Uterus (tissue), 3 donors: ENCODE measurements at regions not wholly inside any gene's neighbourhood (a gene's known extent, or its start where the extent isn't known, plus 50 kb on each side); places are given as distances from the start of the nearest gene placed in this dataset.

Experiments
- DNase-seq, 2 donors: peaks; one replicate each; pipeline ENCODE4 v3.0.0-alpha.2; 2019 to 2020
- H3K27ac ChIP-seq, 2 donors: fragments of 200-600 bp; sonication (generic); 1 replicate in 1 of 2; 2 replicates in 1 of 2; pipeline ENCODE4 v1.5.1; 2016 to 2018
- H3K27me3 ChIP-seq, 2 donors: fragments of 200-600 bp; sonication (generic); one replicate each; pipeline ENCODE4 v1.5.1; 2018 to 2019; ENCODE audit warnings: control low read depth in 1 of 2
- H3K36me3 ChIP-seq, 2 donors: fragments of 200-600 bp; sonication (generic); one replicate each; pipeline ENCODE4 v1.5.1; 2019; ENCODE audit warnings: control low read depth in 1 of 2
- H3K4me1 ChIP-seq, 2 donors: fragments of 200-600 bp; sonication (generic); one replicate each; pipeline ENCODE4 v1.5.1; 2018 to 2019; ENCODE audit warnings: control low read depth in 1 of 2
- H3K4me3 ChIP-seq, 2 donors: fragments of 200-600 bp; sonication (generic); 1 replicate in 1 of 2; 2 replicates in 1 of 2; pipeline ENCODE4 v1.5.1; 2018 to 2019; ENCODE audit warnings: mild to moderate bottlenecking in 1 of 2
- H3K9me3 ChIP-seq, 2 donors: fragments of 200-600 bp; sonication (generic); one replicate each; pipeline ENCODE4 v1.5.1; 2019; ENCODE audit warnings: control low read depth in 1 of 2
- POLR2A ChIP-seq, 2 donors: fragments of 450-650 bp; IDR thresholded peaks; one replicate each; pipeline ENCODE4 v1.6.1; 2016; ENCODE audit warnings: antibody characterized with exemption in 2 of 2, mild to moderate bottlenecking in 1 of 2, moderate library complexity in 1 of 2
- intact Hi-C: fragments of 100-400 bp; cut with DNase I; formaldehyde crosslinking; loops from one replicate; pipeline ENCODE4 v1.15.1; 2023; ENCODE audit warnings: low total_unique reads
- TF ChIP-seq, protein P1 (sequence below), 4 experiments: fragments of 200-600 bp in 2 of 4; fragments of 450-650 bp in 2 of 4; sonication (generic) in 2 of 4; IDR thresholded peaks; one replicate each; pipeline ENCODE4 v1.5.1; 2016 to 2019; ENCODE audit warnings: antibody characterized with exemption in 4 of 4, mild to moderate bottlenecking in 2 of 4, moderate library complexity in 1 of 4
- donor health status: DM: yes; HTN: yes; CAD: no.

DNA sequence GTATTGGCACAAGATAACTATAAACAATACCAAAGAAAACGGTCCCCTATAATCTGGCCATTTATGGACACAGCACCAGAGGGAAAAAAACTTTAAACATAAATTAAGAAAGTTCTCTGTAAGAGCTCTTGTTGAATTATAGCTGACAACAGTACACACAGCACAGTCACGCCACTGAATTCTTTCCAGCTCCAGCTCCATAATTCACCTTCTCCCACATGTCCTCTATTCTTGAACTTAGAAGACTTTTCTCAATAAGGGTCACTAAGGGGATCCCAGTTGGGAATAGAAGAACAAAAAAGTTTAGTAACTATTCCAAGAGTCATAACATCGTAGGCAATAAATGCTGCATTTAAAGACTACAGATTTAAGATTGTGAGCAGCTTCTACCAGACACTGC is 124.6 kb upstream of the CYP1B1 start:
- peak overlapping the region; percentile 83 to 87 for H3K27ac ChIP-seq
- TF ChIP-seq, protein P1, sequence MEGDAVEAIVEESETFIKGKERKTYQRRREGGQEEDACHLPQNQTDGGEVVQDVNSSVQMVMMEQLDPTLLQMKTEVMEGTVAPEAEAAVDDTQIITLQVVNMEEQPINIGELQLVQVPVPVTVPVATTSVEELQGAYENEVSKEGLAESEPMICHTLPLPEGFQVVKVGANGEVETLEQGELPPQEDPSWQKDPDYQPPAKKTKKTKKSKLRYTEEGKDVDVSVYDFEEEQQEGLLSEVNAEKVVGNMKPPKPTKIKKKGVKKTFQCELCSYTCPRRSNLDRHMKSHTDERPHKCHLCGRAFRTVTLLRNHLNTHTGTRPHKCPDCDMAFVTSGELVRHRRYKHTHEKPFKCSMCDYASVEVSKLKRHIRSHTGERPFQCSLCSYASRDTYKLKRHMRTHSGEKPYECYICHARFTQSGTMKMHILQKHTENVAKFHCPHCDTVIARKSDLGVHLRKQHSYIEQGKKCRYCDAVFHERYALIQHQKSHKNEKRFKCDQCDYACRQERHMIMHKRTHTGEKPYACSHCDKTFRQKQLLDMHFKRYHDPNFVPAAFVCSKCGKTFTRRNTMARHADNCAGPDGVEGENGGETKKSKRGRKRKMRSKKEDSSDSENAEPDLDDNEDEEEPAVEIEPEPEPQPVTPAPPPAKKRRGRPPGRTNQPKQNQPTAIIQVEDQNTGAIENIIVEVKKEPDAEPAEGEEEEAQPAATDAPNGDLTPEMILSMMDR (IDR thresholded peaks at IDR 0.05), result no peak
- no peak for TF ChIP-seq POLR2A (IDR thresholded peaks at IDR 0.05)
- intact Hi-C loops, result no loop called here
- no peak overlapping the region for H3K4me3 ChIP-seq
- H3K27me3 ChIP-seq, result no peaks in the 10 kb centered on the region
- peaks cover 7 to 9% of the 10 kb centered on the region in 2 donors for H3K4me1 ChIP-seq
- DNase-seq, result peak; percentile 69 to 85
- no peaks in the 10 kb centered on the region for H3K36me3 ChIP-seq
- H3K9me3 ChIP-seq, result no peaks in the 10 kb centered on the region

GRCh38 chr2:38199127-38199526 is 123.2 kb upstream of the CYP1B1 start:
- Histone ChIP-seq H3K4me1 (peaks cover 7 to 12% of the 10 kb centered on the region in 2 donors), H3K27me3 (no peaks in the 10 kb centered on the region), H3K27ac (peak overlapping the region; percentile 83 to 87), H3K4me3 (no peak overlapping the region), H3K36me3 (no peaks in the 10 kb centered on the region), H3K9me3 (no peaks in the 10 kb centered on the region)
- no peak for DNase-seq
- TF ChIP-seq POLR2A (IDR thresholded peaks at IDR 0.05), result no peak
- TF ChIP-seq, protein P1 (IDR thresholded peaks at IDR 0.05), result no peak
- intact Hi-C loops, result no loop called here

- no peak for DNase-seq
- intact Hi-C loops, result no loop called here
- no peaks in the 10 kb centered on the region for H3K36me3 ChIP-seq
Measured at GRCh38 chr2:38194751-38195150, 118.8 kb upstream of the CYP1B1 start.

DNA sequence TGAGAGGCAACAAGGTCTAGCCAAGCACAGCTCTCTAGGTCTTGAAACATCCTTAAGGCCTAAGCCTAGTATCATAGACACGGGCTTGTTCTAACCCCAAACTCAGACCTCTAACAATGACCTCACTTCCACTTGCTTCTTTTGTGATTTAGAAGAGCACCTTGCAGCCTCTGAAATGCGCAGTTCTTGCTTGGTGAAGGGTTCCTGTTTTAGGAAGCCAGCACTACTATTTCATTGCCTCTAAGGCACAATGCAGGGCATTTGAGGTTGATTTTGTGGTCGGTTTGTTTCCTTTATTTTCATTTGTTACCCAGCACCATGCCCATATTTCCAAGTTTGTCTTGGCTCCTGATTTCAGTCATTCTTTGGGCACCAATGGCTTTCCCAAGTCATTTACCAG is 117.0 kb upstream of the CYP1B1 start:
- no peak for DNase-seq
- Histone ChIP-seq H3K4me3 (no peak overlapping the region), H3K27me3 (no peaks in the 10 kb centered on the region), H3K36me3 (no peaks in the 10 kb centered on the region), H3K27ac (no peak overlapping the region), H3K9me3 (no peaks in the 10 kb centered on the region), H3K4me1 (peaks cover 0 to 4% of the 10 kb centered on the region in 2 donors)
- TF ChIP-seq, protein P1 (IDR thresholded peaks at IDR 0.05), result no peak
- TF ChIP-seq POLR2A (IDR thresholded peaks at IDR 0.05), result no peak
- intact Hi-C loops, result no loop called here

More at GRCh38 chr2:38194751-38195150, 118.8 kb upstream of the CYP1B1 start:
- H3K27me3 ChIP-seq, result no peaks in the 10 kb centered on the region
- no peaks in the 10 kb centered on the region for H3K9me3 ChIP-seq
- peaks cover under 1 to 5% of the 10 kb centered on the region in 2 donors for H3K4me1 ChIP-seq
- TF ChIP-seq POLR2A (IDR thresholded peaks at IDR 0.05), result no peak
- peak overlapping the region in 1 of 2 donors; percentile 40 for H3K27ac ChIP-seq
- no peak overlapping the region for H3K4me3 ChIP-seq

DNA sequence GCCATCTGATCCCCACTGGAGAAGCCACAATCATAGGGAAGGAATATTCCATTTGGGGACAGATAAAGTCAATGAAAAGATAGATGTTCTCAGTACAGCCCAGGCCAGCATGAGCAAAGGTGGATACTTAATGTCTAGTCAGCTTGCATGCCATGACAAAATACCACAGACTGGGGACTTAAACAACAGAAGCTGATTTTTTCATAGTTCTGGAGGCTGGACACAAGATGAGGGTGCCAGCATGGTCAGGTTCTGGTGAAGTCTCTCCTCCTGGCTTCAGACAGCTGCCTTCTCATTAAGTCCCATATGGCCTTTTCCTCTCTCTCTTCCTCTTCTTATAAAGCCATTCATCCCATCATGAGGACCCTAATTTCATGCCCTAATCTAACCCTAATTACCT is 116.1 kb upstream of the CYP1B1 start:
- H3K4me3 ChIP-seq, result no peak overlapping the region
- H3K9me3 ChIP-seq, result no peaks in the 10 kb centered on the region
- intact Hi-C loops, result no loop called here
- no peaks in the 10 kb centered on the region for H3K36me3 ChIP-seq
- H3K27ac ChIP-seq, result peak overlapping the region; percentile 87 to 95
- H3K4me1 ChIP-seq, result peaks cover 0 to 9% of the 10 kb centered on the region in 2 donors
- no peak for TF ChIP-seq POLR2A (IDR thresholded peaks at IDR 0.05)
- TF ChIP-seq, protein P1 (IDR thresholded peaks at IDR 0.05), result no peak
- no peaks in the 10 kb centered on the region for H3K27me3 ChIP-seq
- DNase-seq, result no peak

- intact Hi-C loops, result no loop called here
- Histone ChIP-seq H3K27ac (peak overlapping the region; percentile 87 to 95), H3K4me1 (peaks cover 0 to 9% of the 10 kb centered on the region in 2 donors), H3K36me3 (no peaks in the 10 kb centered on the region), H3K4me3 (no peak overlapping the region), H3K27me3 (no peaks in the 10 kb centered on the region), H3K9me3 (no peaks in the 10 kb centered on the region)
- no peak for DNase-seq
- no peak for TF ChIP-seq POLR2A (IDR thresholded peaks at IDR 0.05)
- TF ChIP-seq, protein P1 (IDR thresholded peaks at IDR 0.05), result no peak
Measured at GRCh38 chr2:38191516-38191915, 115.6 kb upstream of the CYP1B1 start.
